ENCODE measurements at regions not wholly inside any gene's neighbourhood (a gene's known extent, or its start where the extent isn't known, plus 50 kb on each side); places are given as distances from the start of the nearest gene placed in this dataset.

GRCh38 chr10:29807163-29807806 lies 172.5 kb upstream of the SVIL start:
- CTCF ChIA-PET, result no interaction called here
- DNase-seq (ENCODE audit: low spot score), result peak; percentile 14
- H3K36me3 ChIP-seq (ENCODE audit: insufficient read depth, low read length, poor library complexity, severe bottlenecking), result no peaks in the 10 kb centered on the region
- H3K4me3 ChIP-seq (ENCODE audit: low read depth, low read length, poor library complexity, severe bottlenecking), result no peak overlapping the region
- TF ChIP-seq EZH2 (IDR thresholded peaks at IDR 0.05; ENCODE audit: borderline replicate concordance, low read depth, low read length, poor library complexity, severe bottlenecking) (no peak), CTCF (conservative IDR thresholded peaks at IDR 0.05; ENCODE audit: low read depth, low read length) (no peak)
- peaks cover 27% of the 10 kb centered on the region for H3K4me1 ChIP-seq (ENCODE audit: insufficient read depth, low read length, poor library complexity, severe bottlenecking)
- H3K9me3 ChIP-seq (ENCODE audit: low read depth, low read length, poor library complexity, severe bottlenecking), result no peaks in the 10 kb centered on the region
- H3K27me3 ChIP-seq (replicated peaks; ENCODE audit: insufficient read depth, low read depth, low read length, poor library complexity), result no peaks in the 10 kb centered on the region
- BruUV-seq (replicated peaks), result no TSS peak
- no peak overlapping the region for H3K27ac ChIP-seq (ENCODE audit: low read depth, low read length, poor library complexity, severe bottlenecking)
- POLR2A ChIA-PET (ENCODE audit: low non-redundant PET), result no interaction called here
- intact Hi-C loops (cut with micrococcal nuclease; ENCODE audit: unreplicated experiment), result no loop called here

DNA sequence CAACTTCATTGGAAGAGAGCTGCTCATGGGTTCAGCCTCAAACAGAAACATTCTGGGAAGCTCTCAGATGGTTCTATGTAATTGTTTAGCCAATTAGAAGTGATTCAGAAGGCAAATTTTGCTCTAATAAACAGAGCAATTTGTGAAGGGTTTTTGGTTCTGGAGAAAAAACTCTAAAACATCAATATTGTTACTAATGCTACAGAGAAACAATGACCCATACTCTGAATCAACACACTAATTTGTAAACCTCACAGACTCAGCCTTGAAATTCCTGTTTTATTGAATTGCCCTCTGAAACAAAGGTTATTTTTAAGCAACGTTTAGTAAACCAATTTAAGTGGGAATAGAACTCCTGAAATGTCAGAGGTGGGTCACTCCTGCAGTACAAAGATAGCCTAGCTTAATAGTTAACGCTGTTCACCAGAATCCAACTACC lies 171.6 kb upstream of the SVIL start:
- no peak for TF ChIP-seq EZH2 (IDR thresholded peaks at IDR 0.05; ENCODE audit: borderline replicate concordance, low read depth, low read length, poor library complexity, severe bottlenecking)
- TF ChIP-seq CTCF (conservative IDR thresholded peaks at IDR 0.05; ENCODE audit: low read depth, low read length), result no peak
- Histone ChIP-seq H3K4me1 (ENCODE audit: insufficient read depth, low read length, poor library complexity, severe bottlenecking) (peaks cover 17% of the 10 kb centered on the region), H3K4me3 (ENCODE audit: low read depth, low read length, poor library complexity, severe bottlenecking) (no peak overlapping the region), H3K9me3 (ENCODE audit: low read depth, low read length, poor library complexity, severe bottlenecking) (no peaks in the 10 kb centered on the region), H3K27ac (ENCODE audit: low read depth, low read length, poor library complexity, severe bottlenecking) (no peak overlapping the region), H3K36me3 (ENCODE audit: insufficient read depth, low read length, poor library complexity, severe bottlenecking) (no peaks in the 10 kb centered on the region), H3K27me3 (replicated peaks; ENCODE audit: insufficient read depth, low read depth, low read length, poor library complexity) (no peaks in the 10 kb centered on the region)
- no TSS peak for BruUV-seq (replicated peaks)
- intact Hi-C loops (cut with micrococcal nuclease; ENCODE audit: unreplicated experiment), result no loop called here
- POLR2A ChIA-PET (ENCODE audit: low non-redundant PET), result no interaction called here
- CTCF ChIA-PET, result no interaction called here
- no peak for DNase-seq (ENCODE audit: low spot score)

DNA sequence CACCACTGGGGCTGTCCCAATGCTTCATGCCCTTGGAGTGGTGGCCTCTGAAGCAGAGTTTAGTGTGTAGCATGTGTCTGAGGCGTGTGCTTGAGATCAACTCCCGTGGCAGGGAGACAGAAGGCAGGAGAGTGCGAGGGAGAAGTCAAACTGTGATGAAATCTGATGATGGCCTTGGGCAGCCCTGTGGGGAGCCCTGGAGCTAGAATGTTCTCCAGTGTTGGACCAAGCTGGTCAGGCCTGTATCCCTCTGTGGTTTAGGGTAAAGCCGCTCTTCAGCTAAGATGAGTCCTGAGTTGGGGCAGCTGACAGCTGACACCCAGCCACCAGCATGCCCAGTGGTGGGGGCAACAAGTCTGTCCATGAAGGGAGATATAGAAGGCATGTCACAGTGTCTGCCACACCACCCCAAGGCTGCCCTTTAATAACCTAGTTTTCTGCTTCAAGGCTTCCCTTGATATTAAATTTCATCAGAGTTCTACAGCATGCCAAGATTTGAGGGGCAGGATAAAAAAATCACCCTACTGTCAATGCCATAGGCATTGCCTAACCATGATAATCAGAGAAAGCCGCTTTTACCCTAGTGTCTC lies 170.5 kb upstream of the SVIL start:
- CTCF ChIA-PET, result no interaction called here

More for the DNA sequence above, 170.5 kb upstream of the SVIL start:
- Histone ChIP-seq H3K4me3 (ENCODE audit: low read depth, low read length, poor library complexity, severe bottlenecking) (no peak overlapping the region), H3K27me3 (replicated peaks; ENCODE audit: insufficient read depth, low read depth, low read length, poor library complexity) (no peaks in the 10 kb centered on the region), H3K9me3 (ENCODE audit: low read depth, low read length, poor library complexity, severe bottlenecking) (no peaks in the 10 kb centered on the region), H3K36me3 (ENCODE audit: insufficient read depth, low read length, poor library complexity, severe bottlenecking) (no peaks in the 10 kb centered on the region), H3K4me1 (ENCODE audit: insufficient read depth, low read length, poor library complexity, severe bottlenecking) (peaks cover 15% of the 10 kb centered on the region), H3K27ac (ENCODE audit: low read depth, low read length, poor library complexity, severe bottlenecking) (no peak overlapping the region)
- TF ChIP-seq EZH2 (IDR thresholded peaks at IDR 0.05; ENCODE audit: borderline replicate concordance, low read depth, low read length, poor library complexity, severe bottlenecking) (no peak), CTCF (conservative IDR thresholded peaks at IDR 0.05; ENCODE audit: low read depth, low read length) (no peak)
- DNase-seq (ENCODE audit: low spot score), result no peak
- intact Hi-C loops (cut with micrococcal nuclease; ENCODE audit: unreplicated experiment), result no loop called here
- BruUV-seq (replicated peaks), result no TSS peak
- POLR2A ChIA-PET (ENCODE audit: low non-redundant PET), result no interaction called here

Data from A673 (cell line).